Type B pancreatic cell (in vitro differentiated cells): ENCODE measurements at regions not wholly inside any gene's neighbourhood (a gene's known extent, or its start where the extent isn't known, plus 50 kb on each side); places are given as distances from the start of the nearest gene placed in this dataset.

Experiments used
- DNase-seq: peaks from one replicate; pipeline ENCODE4 v3.0.0; 2021; ENCODE audit warnings: mixed read lengths; ENCODE audit not compliant: unreplicated experiment; ENCODE audit errors: extremely low spot score
- H3K27ac Mint-ChIP-seq: 2 replicates; pipeline ENCODE4 v1.8.0; 2021; ENCODE audit warnings: mild to moderate bottlenecking, mixed read lengths
- H3K27me3 Mint-ChIP-seq: 2 replicates; pipeline ENCODE4 v1.8.0; 2021; ENCODE audit warnings: mixed read lengths
- H3K36me3 Mint-ChIP-seq: 2 replicates; pipeline ENCODE4 v1.8.0; 2021; ENCODE audit warnings: mixed read lengths
- H3K4me1 Mint-ChIP-seq: one replicate; pipeline ENCODE4 v1.8.0; 2021; ENCODE audit warnings: mixed read lengths; ENCODE audit not compliant: unreplicated experiment
- H3K4me3 Mint-ChIP-seq: 2 replicates; pipeline ENCODE4 v1.8.0; 2021; ENCODE audit warnings: mild to moderate bottlenecking, mixed read lengths
- H3K9me3 Mint-ChIP-seq: 2 replicates; pipeline ENCODE4 v1.8.0; 2021; ENCODE audit warnings: mixed read lengths
- TF ChIP-seq, protein P1 (sequence below): fragments of 200-600 bp; sonication (generic); conservative IDR thresholded peaks from 2 replicates; pipeline ENCODE4 v1.5.0; 2021; ENCODE audit warnings: antibody characterized with exemption, mild to moderate bottlenecking

DNA sequence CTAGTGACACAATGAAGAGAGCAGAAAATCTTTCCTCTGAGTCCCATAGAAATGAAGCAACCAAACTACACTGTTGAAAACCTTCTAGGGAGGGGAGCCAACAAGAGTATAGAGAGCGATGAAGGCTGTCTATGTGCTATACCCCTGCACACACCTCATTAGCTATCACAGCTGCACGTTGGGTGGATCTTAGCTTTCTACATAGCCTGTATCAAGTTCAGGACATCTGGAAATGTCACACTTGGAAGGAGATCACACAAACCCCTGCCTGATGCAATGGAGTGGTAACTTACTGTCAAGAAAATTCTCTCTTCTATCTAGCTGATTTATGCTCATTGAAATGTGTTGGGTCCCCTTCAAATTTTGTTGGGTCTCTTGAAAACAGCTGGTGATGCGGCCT, 127.0 kb upstream of the NTRK2 start:
- TF ChIP-seq, protein P1, sequence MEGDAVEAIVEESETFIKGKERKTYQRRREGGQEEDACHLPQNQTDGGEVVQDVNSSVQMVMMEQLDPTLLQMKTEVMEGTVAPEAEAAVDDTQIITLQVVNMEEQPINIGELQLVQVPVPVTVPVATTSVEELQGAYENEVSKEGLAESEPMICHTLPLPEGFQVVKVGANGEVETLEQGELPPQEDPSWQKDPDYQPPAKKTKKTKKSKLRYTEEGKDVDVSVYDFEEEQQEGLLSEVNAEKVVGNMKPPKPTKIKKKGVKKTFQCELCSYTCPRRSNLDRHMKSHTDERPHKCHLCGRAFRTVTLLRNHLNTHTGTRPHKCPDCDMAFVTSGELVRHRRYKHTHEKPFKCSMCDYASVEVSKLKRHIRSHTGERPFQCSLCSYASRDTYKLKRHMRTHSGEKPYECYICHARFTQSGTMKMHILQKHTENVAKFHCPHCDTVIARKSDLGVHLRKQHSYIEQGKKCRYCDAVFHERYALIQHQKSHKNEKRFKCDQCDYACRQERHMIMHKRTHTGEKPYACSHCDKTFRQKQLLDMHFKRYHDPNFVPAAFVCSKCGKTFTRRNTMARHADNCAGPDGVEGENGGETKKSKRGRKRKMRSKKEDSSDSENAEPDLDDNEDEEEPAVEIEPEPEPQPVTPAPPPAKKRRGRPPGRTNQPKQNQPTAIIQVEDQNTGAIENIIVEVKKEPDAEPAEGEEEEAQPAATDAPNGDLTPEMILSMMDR, result no peak
- no peak overlapping the region for H3K27ac Mint-ChIP-seq
- H3K27me3 Mint-ChIP-seq, result no peaks in the 10 kb centered on the region
- no peak overlapping the region for H3K4me3 Mint-ChIP-seq
- H3K4me1 Mint-ChIP-seq, result no peaks in the 10 kb centered on the region
- H3K9me3 Mint-ChIP-seq, result peaks cover 4% of the 10 kb centered on the region
- no peaks in the 10 kb centered on the region for H3K36me3 Mint-ChIP-seq
- DNase-seq, result no peak

DNA sequence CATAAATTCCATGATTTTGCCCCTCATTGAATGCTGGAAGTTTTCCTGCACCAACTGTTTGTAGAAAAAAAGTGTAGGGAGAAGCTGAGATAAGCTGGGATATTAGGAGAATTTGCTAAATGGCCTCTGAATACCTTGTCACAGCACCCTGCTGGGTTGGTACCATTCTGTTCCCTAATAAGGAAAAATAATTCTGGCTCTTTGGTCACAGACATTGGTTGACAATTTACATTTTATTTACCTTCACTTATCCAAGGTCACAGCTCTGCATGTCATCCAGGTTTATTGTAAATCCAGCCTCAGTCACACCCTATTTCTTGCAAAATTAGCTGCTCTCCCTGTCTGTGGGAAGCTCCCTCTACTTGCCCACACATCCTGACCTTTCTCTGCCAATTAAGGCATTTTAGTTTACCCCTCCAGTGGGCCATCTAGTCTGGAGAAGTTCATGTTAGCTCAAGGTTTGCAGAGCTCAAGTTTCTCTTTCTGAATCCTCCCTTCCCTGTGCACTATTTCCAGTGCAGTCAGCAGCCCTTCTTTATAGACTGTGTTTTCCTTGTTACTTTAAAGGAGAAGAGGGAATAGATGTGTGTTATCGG, 115.4 kb upstream of the NTRK2 start:
- DNase-seq, result no peak
- TF ChIP-seq, protein P1, result no peak
- Mint-ChIP-seq H3K4me3 (no peak overlapping the region), H3K27me3 (peaks cover 12% of the 10 kb centered on the region), H3K9me3 (no peaks in the 10 kb centered on the region), H3K27ac (no peak overlapping the region), H3K36me3 (no peaks in the 10 kb centered on the region), H3K4me1 (peaks cover 18% of the 10 kb centered on the region)

DNA sequence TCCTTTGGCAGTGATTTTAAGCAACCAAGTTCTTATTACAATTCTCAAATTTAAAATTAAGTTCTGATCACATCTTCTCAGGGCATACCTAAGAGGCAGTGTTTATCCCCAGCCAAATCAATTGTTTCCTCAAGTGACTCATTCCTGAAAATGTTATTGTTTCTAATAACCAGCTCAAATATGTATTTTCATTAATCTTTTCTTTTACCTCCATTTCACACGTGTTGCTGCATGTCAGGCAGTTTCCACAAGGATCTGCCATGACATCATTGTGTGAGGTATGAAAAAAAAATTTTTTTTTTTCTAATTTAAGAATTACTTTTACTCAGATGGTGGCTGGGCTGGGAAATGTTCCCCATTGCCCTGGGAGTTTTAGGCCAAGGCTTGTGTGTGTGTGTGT, 113.0 kb upstream of the NTRK2 start:
- Mint-ChIP-seq H3K4me1 (peaks cover 13% of the 10 kb centered on the region), H3K4me3 (no peak overlapping the region), H3K36me3 (no peaks in the 10 kb centered on the region), H3K27ac (no peak overlapping the region), H3K9me3 (no peaks in the 10 kb centered on the region), H3K27me3 (peaks cover 15% of the 10 kb centered on the region)
- TF ChIP-seq, protein P1, result no peak
- DNase-seq, result no peak

DNA sequence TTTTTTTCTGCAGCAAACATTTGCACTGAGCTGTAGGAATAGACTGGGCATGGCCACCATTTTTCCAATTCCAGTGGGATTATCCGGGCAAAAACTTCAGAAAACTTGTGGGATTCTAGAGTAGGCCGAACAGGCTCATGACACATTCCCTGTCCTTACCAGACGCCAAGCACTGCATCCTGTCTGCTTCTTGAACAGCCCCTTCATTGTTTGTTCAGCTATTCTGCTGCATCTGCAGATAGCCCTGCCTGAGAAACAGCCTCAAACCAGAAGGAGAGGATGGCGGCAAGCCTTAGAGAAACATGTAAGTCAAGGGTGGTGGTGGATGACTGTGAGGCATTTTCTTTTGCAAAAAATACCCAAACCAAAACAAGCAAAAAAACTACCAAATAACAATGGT, 111.8 kb upstream of the NTRK2 start:
- H3K4me1 Mint-ChIP-seq, result peaks cover 13% of the 10 kb centered on the region
- H3K27ac Mint-ChIP-seq, result no peak overlapping the region
- H3K9me3 Mint-ChIP-seq, result no peaks in the 10 kb centered on the region
- no peak for DNase-seq
- H3K36me3 Mint-ChIP-seq, result no peaks in the 10 kb centered on the region
- H3K4me3 Mint-ChIP-seq, result no peak overlapping the region
- TF ChIP-seq, protein P1, result no peak
- H3K27me3 Mint-ChIP-seq, result peaks cover 15% of the 10 kb centered on the region

DNA sequence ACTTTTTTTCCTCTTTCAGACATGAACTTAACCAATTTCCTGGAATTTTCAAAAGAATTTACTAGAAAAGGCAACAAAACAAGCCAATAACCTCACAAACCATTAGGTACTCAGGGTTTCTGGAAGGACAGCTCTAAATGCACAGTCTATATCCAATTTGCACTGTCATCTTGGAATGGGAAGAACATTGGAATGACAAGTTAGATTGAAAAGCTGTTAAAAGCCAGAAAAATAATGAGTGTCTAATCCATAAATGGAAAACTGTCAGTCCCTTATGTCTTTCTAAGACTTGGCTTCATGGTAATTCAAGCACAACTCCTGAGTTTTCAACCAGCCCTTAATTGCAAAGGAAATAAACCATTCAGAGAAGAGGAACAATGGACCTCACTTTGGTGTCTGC, 105.8 kb upstream of the NTRK2 start:
- Mint-ChIP-seq H3K27ac (no peak overlapping the region), H3K4me1 (no peaks in the 10 kb centered on the region), H3K27me3 (peaks cover 8% of the 10 kb centered on the region), H3K9me3 (no peaks in the 10 kb centered on the region), H3K36me3 (no peaks in the 10 kb centered on the region), H3K4me3 (no peak overlapping the region)
- no peak for DNase-seq
- TF ChIP-seq, protein P1, result no peak

DNA sequence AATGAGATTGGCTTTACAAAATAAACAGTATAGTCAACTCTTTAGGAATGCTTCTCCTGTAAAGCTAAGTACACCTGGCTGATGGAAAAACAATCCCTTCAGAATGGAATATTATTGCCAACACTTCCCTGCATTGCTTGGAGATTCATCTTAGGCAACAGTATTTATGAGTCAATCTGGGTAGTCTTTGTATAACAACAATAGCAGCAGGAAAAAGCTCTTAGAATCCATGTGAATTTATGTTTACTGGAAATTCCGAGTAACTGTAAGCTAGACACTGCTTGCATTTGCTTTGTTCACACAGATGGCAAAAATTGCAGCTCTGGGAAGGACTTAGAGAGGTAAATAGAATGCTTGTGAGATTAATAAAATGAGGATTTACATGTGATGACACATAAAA, 101.7 kb upstream of the NTRK2 start:
- no peak overlapping the region for H3K4me3 Mint-ChIP-seq
- no peak overlapping the region for H3K27ac Mint-ChIP-seq

More for the DNA sequence above, 101.7 kb upstream of the NTRK2 start:
- H3K36me3 Mint-ChIP-seq, result no peaks in the 10 kb centered on the region
- no peak for DNase-seq
- H3K9me3 Mint-ChIP-seq, result peaks cover 5% of the 10 kb centered on the region
- H3K4me1 Mint-ChIP-seq, result no peaks in the 10 kb centered on the region
- H3K27me3 Mint-ChIP-seq, result no peaks in the 10 kb centered on the region
- TF ChIP-seq, protein P1, result no peak
